HG02973 (cell line): ENCODE measurements at regions not wholly inside any gene's neighbourhood (a gene's known extent, or its start where the extent isn't known, plus 50 kb on each side); places are given as distances from the start of the nearest gene placed in this dataset.
"Not testable (repeated sequence)": the region's sequence is repeated elsewhere in the genome, so short reads cannot be mapped to it uniquely, and the experiment has no call there.

Experiments
- ATAC-seq: cut with Tn5 transposase; IDR thresholded peaks from one replicate; pipeline ENCODE4 v1.9.1; 2021; ENCODE audit warnings: moderate library complexity; ENCODE audit not compliant: unreplicated experiment

- ATAC-seq: not testable (repeated sequence)
Observed at GRCh38 chr2:89855752-89856151, 1164.3 kb downstream of the RPIA start.

- not testable (repeated sequence) for ATAC-seq
Observed at GRCh38 chr2:89856305-89856704, 1164.8 kb downstream of the RPIA start.

- ATAC-seq: not testable (repeated sequence)
Observed at GRCh38 chr2:89862164-89862563, 1170.7 kb downstream of the RPIA start.

GRCh38 chr2:89863209-89863608 is 1171.7 kb downstream of the RPIA start:
- not testable (repeated sequence) for ATAC-seq

GRCh38 chr2:89874810-89875595 is 1183.5 kb downstream of the RPIA start:
- ATAC-seq: not testable (repeated sequence)

GRCh38 chr2:89876445-89876844 is 1185.0 kb downstream of the RPIA start:
- not testable (repeated sequence) for ATAC-seq

GRCh38 chr2:89876878-89877277 is 1185.4 kb downstream of the RPIA start:
- ATAC-seq: not testable (repeated sequence)

- ATAC-seq: peak; percentile 80
Observed at GRCh38 chr2:89882880-89883279, 1191.4 kb downstream of the RPIA start.

GRCh38 chr2:89883624-89884023 is 1192.2 kb downstream of the RPIA start:
- ATAC-seq: not testable (repeated sequence)

- ATAC-seq: not testable (repeated sequence)
Observed at GRCh38 chr2:89885071-89885470, 1193.6 kb downstream of the RPIA start.

GRCh38 chr2:89888693-89889092 is 1197.2 kb downstream of the RPIA start:
- ATAC-seq: not testable (repeated sequence)

- not testable (repeated sequence) for ATAC-seq
Observed at GRCh38 chr2:89890185-89890773, 1198.8 kb downstream of the RPIA start.

GRCh38 chr2:89894988-89895387 is 1203.5 kb downstream of the RPIA start:
- ATAC-seq: not testable (repeated sequence)

- not testable (repeated sequence) for ATAC-seq
Observed at GRCh38 chr2:89895629-89896028, 1204.2 kb downstream of the RPIA start.

- ATAC-seq: not testable (repeated sequence)
Observed at GRCh38 chr2:89927018-89927417, 1235.5 kb downstream of the RPIA start.

GRCh38 chr2:89935436-89935835 is 1244.0 kb downstream of the RPIA start:
- ATAC-seq: not testable (repeated sequence)

- ATAC-seq: not testable (repeated sequence)
Observed at GRCh38 chr2:89936011-89936410, 1244.5 kb downstream of the RPIA start.

- peak; percentile 33 for ATAC-seq
Observed at GRCh38 chr2:89936559-89936958, 1245.1 kb downstream of the RPIA start.

GRCh38 chr2:89938756-89939155 is 1247.3 kb downstream of the RPIA start:
- peak; percentile 94 for ATAC-seq

- ATAC-seq: not testable (repeated sequence)
Observed at GRCh38 chr2:89944267-89944666, 1252.8 kb downstream of the RPIA start.

- not testable (repeated sequence) for ATAC-seq
Observed at GRCh38 chr2:89945004-89945616, 1253.6 kb downstream of the RPIA start.
